ENCODE measurements at regions not wholly inside any gene's neighbourhood (a gene's known extent, or its start where the extent isn't known, plus 50 kb on each side); places are given as distances from the start of the nearest gene placed in this dataset.

DNA sequence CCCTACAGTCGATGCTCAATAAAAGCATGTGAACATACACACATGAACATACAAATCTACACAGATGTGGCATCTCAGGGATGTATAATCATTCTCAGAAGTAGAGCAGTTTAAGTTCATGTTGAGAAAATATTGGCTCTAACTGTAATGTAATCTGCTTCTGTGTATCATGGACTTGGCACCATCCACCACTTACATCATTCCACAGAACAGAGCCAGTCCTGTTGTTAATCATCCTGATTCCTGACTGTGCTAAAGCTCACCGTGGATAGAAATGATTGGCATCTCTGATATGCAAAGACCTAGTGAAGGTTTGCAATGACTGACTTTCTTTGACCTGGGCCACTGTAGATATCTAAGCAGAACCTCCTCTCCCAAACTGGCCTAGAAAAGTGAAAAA is 1141.3 kb downstream of the BCL11B start:
- TF ChIP-seq EP300 (IDR thresholded peaks at IDR 0.05) (no peak), POLR2AphosphoS5 (IDR thresholded peaks at IDR 0.05) (no peak), CTCF (IDR thresholded peaks at IDR 0.05) (no peak), POLR2A (IDR thresholded peaks at IDR 0.05) (no peak)
- Histone ChIP-seq H3K27ac (no peak overlapping the region), H3K9me3 (no peaks in the 10 kb centered on the region), H3K4me3 (no peak overlapping the region), H3K36me3 (no peaks in the 10 kb centered on the region), H3K4me1 (no peaks in the 10 kb centered on the region), H3K27me3 (peaks cover 29% of the 10 kb centered on the region)
- ATAC-seq: no peak
- 36 to 54% methylated on average over 2 of the region's 2 CpGs for WGBS, 2 donors (ENCODE audit: low coverage in 1 of 2)

- no peaks in the 10 kb centered on the region for H3K9me3 ChIP-seq
- no peak for ATAC-seq
- peaks cover 36% of the 10 kb centered on the region for H3K27me3 ChIP-seq
- no peak overlapping the region for H3K4me3 ChIP-seq
- no peaks in the 10 kb centered on the region for H3K36me3 ChIP-seq
- WGBS, 2 donors (ENCODE audit: low coverage in 1 of 2): 33 to 57% methylated on average over 1 of the region's 1 CpG
- no peak overlapping the region for H3K27ac ChIP-seq
- TF ChIP-seq POLR2AphosphoS5 (IDR thresholded peaks at IDR 0.05) (no peak), POLR2A (IDR thresholded peaks at IDR 0.05) (no peak), CTCF (IDR thresholded peaks at IDR 0.05) (no peak), EP300 (IDR thresholded peaks at IDR 0.05) (no peak)
- H3K4me1 ChIP-seq: no peaks in the 10 kb centered on the region
These were observed 1140.6 kb downstream of the BCL11B start for GRCh38 chr14:98131406-98131805.

DNA sequence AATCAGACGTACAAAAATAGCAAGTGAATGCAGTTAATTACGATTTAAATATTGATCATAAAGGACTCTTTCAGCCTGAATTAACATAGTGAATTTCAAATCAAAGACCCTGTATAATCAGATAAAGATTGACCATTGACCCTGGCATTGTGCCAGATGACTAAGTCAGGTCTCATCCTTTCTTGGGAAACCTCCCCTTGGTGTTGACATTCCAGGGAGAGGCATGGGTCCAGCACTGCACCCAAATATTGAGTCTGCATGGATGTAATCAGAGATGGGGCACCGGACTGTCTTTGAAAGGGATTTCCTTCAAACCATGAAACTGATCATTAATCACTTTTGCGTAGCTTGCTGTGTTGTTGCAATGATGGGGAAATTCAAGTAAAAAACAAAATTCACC is 1138.2 kb downstream of the BCL11B start:
- Histone ChIP-seq H3K9me3 (no peaks in the 10 kb centered on the region), H3K4me1 (no peaks in the 10 kb centered on the region), H3K36me3 (no peaks in the 10 kb centered on the region), H3K27me3 (peaks cover 55% of the 10 kb centered on the region), H3K27ac (no peak overlapping the region), H3K4me3 (no peak overlapping the region)
- ATAC-seq: no peak
- TF ChIP-seq CTCF (IDR thresholded peaks at IDR 0.05): no peak
- no peak for TF ChIP-seq EP300 (IDR thresholded peaks at IDR 0.05)
- no peak for TF ChIP-seq POLR2A (IDR thresholded peaks at IDR 0.05)
- no peak for TF ChIP-seq POLR2AphosphoS5 (IDR thresholded peaks at IDR 0.05)
- 73 to 76% methylated on average over 4 of the region's 4 CpGs for WGBS, 2 donors (ENCODE audit: low coverage in 1 of 2)

DNA sequence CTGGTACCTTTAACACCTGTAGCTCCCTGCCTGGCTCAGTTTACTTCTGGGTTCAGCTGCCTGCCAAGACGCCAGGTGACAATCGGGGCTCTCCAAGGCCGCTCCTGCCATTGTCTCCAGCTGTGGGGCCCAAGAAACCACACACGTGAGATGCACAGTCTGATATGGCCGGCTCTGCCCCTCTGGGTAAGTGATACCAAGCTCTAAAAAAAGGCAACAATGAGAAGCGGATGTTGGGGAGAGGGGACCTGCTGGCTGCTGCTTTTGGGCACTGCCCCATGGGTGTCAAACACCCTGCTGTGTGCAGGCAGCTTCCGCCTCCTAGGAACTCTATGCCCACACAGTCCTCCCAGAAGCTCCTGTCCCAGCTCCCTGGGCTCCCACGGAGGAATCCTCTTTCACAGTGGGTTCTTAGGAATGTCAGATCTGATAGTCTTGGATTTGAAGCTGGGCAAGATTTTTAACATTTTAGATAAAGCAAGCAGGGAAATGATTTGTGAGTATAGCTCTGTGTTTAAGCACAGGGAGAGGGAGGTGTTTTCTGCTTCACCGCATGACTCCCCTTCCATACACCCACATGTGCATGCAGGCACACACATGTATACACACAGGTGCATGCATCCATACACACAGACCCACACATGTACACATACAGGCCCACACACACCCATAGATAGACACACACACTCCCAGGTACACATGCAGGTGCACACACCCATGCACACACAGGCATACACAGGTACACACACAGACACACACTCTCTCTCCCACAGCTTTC is 1135.8 kb downstream of the BCL11B start:
- Histone ChIP-seq H3K9me3 (no peaks in the 10 kb centered on the region), H3K4me1 (no peaks in the 10 kb centered on the region), H3K27me3 (peaks cover 75% of the 10 kb centered on the region), H3K4me3 (no peak overlapping the region), H3K36me3 (no peaks in the 10 kb centered on the region), H3K27ac (no peak overlapping the region)
- no peak for ATAC-seq
- 64% methylated on average over 1 of the region's 9 CpGs; no CpG with 5 or more reads in 1 of the 2 donors for WGBS, 2 donors (ENCODE audit: low coverage in 1 of 2)
- TF ChIP-seq EP300 (IDR thresholded peaks at IDR 0.05) (no peak), POLR2A (IDR thresholded peaks at IDR 0.05) (no peak), POLR2AphosphoS5 (IDR thresholded peaks at IDR 0.05) (no peak)

DNA sequence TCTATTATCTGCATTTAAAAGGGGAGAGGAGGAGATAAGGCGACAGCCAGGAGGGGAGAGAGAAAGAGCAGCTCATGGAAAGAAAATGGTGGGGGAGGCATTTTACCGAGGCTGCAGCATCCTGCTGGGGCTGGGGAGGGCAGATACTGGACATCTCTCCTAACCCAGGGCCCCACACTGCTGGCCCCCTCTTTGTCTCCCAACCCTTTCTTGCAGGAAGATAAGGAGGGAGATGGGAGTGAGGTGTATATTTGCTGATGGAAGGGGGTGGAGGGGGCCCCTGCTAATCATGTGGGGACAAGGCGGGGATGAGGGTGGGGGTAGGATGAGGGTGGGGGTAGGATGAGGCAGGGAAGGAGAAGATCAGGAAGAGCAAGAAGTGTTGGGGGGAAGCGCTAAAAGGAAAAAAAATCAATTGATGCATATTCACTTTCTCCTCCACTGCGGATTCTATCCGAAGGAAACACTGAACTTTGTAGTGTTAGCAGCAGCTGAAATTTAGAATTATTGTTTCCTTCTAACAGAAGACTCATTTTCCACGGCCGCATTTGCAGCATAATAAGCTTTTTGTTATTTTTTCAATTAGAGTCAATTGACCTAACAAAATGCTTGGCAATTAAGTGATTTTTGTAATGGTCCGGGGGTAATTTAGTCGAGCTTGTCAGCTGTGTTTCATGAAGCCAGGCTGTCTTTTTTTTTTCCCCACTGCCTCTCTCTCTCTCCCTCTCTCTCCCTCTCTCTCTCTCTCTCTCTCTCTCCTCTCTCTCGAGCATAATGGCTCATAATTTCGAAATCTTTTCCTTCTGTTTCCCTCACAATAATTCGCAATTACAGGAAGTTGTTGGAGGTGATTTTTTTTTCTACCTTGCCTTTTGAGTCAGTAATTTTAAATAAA is 1134.6 kb downstream of the BCL11B start:
- H3K4me1 ChIP-seq: no peaks in the 10 kb centered on the region
- H3K36me3 ChIP-seq: no peaks in the 10 kb centered on the region
- H3K9me3 ChIP-seq: no peaks in the 10 kb centered on the region
- no peak for TF ChIP-seq POLR2A (IDR thresholded peaks at IDR 0.05)
- no peak for ATAC-seq
- H3K4me3 ChIP-seq: no peak overlapping the region
- H3K27ac ChIP-seq: no peak overlapping the region
- peaks cover 73% of the 10 kb centered on the region for H3K27me3 ChIP-seq
- WGBS, 2 donors (ENCODE audit: low coverage in 1 of 2): 10 to 15% methylated on average over 10 to 12 of the region's 13 CpGs
